ENCODE measurements at regions not wholly inside any gene's neighbourhood (a gene's known extent, or its start where the extent isn't known, plus 50 kb on each side); places are given as distances from the start of the nearest gene placed in this dataset.

GRCh38 chr2:66688951-66689350, 254.0 kb downstream of the MEIS1 start:
- TF ChIP-seq, protein P1, sequence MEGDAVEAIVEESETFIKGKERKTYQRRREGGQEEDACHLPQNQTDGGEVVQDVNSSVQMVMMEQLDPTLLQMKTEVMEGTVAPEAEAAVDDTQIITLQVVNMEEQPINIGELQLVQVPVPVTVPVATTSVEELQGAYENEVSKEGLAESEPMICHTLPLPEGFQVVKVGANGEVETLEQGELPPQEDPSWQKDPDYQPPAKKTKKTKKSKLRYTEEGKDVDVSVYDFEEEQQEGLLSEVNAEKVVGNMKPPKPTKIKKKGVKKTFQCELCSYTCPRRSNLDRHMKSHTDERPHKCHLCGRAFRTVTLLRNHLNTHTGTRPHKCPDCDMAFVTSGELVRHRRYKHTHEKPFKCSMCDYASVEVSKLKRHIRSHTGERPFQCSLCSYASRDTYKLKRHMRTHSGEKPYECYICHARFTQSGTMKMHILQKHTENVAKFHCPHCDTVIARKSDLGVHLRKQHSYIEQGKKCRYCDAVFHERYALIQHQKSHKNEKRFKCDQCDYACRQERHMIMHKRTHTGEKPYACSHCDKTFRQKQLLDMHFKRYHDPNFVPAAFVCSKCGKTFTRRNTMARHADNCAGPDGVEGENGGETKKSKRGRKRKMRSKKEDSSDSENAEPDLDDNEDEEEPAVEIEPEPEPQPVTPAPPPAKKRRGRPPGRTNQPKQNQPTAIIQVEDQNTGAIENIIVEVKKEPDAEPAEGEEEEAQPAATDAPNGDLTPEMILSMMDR (conservative IDR thresholded peaks at IDR 0.05): no peak
- no peak for TF ChIP-seq EZH2 (IDR thresholded peaks at IDR 0.05; ENCODE audit: low read depth)
